OCI-LY7 (cell line): ENCODE measurements at regions not wholly inside any gene's neighbourhood (a gene's known extent, or its start where the extent isn't known, plus 50 kb on each side); places are given as distances from the start of the nearest gene placed in this dataset.

Experiments
- EZH2phosphoT487 ChIP-seq: fragments of 200-600 bp; sonication (generic); IDR thresholded peaks from 2 replicates; pipeline ENCODE4 v1.6.1; 2018; ENCODE audit warnings: low read depth, borderline replicate concordance, mild to moderate bottlenecking, mixed run types, antibody characterized with exemption, low read length, moderate library complexity, mixed read lengths
- TF ChIP-seq, protein P1 (sequence below): fragments of 200-600 bp; sonication (generic); conservative IDR thresholded peaks from 2 replicates; pipeline ENCODE4 v1.5.1; 2014; ENCODE audit warnings: mild to moderate bottlenecking, antibody characterized with exemption, low read length, moderate library complexity, mixed read lengths

DNA sequence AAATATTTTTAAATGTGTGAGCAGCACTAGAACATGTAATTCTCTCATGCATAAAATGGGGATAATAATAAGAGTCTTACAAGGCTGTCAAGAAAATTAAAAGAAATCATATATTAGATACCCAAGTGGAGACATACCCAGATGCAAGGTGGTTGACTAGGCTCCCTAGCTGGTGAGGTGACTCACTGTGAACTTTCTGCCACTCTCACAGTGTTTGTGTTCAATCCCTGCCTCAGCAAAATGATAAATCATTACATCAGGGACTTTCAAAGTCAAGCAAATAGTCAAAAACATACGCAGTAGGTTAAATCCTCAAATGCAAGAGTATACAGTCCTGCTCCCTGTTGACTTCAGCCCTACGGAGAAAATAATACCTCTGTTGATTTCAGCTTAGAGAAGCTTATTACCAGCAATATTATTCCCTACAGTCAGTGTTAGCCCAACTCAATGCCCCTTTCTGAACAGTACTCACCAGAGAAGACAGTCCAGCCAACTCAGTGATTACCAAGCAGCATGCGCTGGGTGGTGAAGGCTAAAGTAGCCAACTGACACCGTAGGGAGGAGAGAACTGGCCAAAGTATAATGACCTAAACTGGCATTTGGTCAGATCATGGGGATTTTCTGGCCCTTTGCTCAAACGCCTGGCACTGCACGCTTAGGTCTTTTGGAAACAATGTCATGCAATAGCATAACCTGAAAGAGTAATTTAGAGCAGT, 73.1 kb upstream of the BARX2 start:
- TF ChIP-seq, protein P1, sequence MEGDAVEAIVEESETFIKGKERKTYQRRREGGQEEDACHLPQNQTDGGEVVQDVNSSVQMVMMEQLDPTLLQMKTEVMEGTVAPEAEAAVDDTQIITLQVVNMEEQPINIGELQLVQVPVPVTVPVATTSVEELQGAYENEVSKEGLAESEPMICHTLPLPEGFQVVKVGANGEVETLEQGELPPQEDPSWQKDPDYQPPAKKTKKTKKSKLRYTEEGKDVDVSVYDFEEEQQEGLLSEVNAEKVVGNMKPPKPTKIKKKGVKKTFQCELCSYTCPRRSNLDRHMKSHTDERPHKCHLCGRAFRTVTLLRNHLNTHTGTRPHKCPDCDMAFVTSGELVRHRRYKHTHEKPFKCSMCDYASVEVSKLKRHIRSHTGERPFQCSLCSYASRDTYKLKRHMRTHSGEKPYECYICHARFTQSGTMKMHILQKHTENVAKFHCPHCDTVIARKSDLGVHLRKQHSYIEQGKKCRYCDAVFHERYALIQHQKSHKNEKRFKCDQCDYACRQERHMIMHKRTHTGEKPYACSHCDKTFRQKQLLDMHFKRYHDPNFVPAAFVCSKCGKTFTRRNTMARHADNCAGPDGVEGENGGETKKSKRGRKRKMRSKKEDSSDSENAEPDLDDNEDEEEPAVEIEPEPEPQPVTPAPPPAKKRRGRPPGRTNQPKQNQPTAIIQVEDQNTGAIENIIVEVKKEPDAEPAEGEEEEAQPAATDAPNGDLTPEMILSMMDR: no peak
- no peak for TF ChIP-seq EZH2phosphoT487
